ENCODE measurements at regions not wholly inside any gene's neighbourhood (a gene's known extent, or its start where the extent isn't known, plus 50 kb on each side); places are given as distances from the start of the nearest gene placed in this dataset.
"Not testable (repeated sequence)": the region's sequence is repeated elsewhere in the genome, so short reads cannot be mapped to it uniquely, and the experiment has no call there.

GRCh38 chrX:44071070-44071645 lies 98.0 kb upstream of the NDP start:
- Histone ChIP-seq H3K9ac (no peak overlapping the region), H3K27ac (no peak overlapping the region), H3K4me2 (no peak overlapping the region), H3K4me1 (no peaks in the 10 kb centered on the region), H4K20me1 (no peaks in the 10 kb centered on the region), H3K4me3 (no peak overlapping the region), H3K27me3 (no peaks in the 10 kb centered on the region), H3K36me3 (no peaks in the 10 kb centered on the region), H3K9me3 (no peaks in the 10 kb centered on the region)
- no peak for TF ChIP-seq Cebpa-rat (IDR thresholded peaks at IDR 0.05)

GRCh38 chrX:44068043-44068442 lies 94.9 kb upstream of the NDP start:
- Histone ChIP-seq H3K27ac (no peak overlapping the region), H3K4me2 (no peak overlapping the region), H3K4me3 (no peak overlapping the region), H4K20me1 (no peaks in the 10 kb centered on the region), H3K9me3 (no peaks in the 10 kb centered on the region), H3K4me1 (no peaks in the 10 kb centered on the region), H3K36me3 (no peaks in the 10 kb centered on the region), H3K27me3 (no peaks in the 10 kb centered on the region), H3K9ac (no peak overlapping the region)
- TF ChIP-seq Cebpa-rat (IDR thresholded peaks at IDR 0.05): no peak

- Histone ChIP-seq H3K4me3 (no peak overlapping the region), H3K27ac (no peak overlapping the region), H4K20me1 (no peaks in the 10 kb centered on the region), H3K4me2 (no peak overlapping the region), H3K9me3 (no peaks in the 10 kb centered on the region), H3K4me1 (no peaks in the 10 kb centered on the region), H3K27me3 (no peaks in the 10 kb centered on the region), H3K36me3 (no peaks in the 10 kb centered on the region), H3K9ac (no peak overlapping the region)
- TF ChIP-seq Cebpa-rat (IDR thresholded peaks at IDR 0.05): no peak
Measured at GRCh38 chrX:44063606-44064005, 90.4 kb upstream of the NDP start.

GRCh38 chrX:44062840-44063239 lies 89.7 kb upstream of the NDP start:
- Histone ChIP-seq H4K20me1 (no peaks in the 10 kb centered on the region), H3K9me3 (no peaks in the 10 kb centered on the region), H3K4me1 (no peaks in the 10 kb centered on the region), H3K4me2 (no peak overlapping the region), H3K4me3 (no peak overlapping the region), H3K27me3 (no peaks in the 10 kb centered on the region), H3K36me3 (no peaks in the 10 kb centered on the region), H3K9ac (no peak overlapping the region), H3K27ac (no peak overlapping the region)
- no peak for TF ChIP-seq Cebpa-rat (IDR thresholded peaks at IDR 0.05)

DNA sequence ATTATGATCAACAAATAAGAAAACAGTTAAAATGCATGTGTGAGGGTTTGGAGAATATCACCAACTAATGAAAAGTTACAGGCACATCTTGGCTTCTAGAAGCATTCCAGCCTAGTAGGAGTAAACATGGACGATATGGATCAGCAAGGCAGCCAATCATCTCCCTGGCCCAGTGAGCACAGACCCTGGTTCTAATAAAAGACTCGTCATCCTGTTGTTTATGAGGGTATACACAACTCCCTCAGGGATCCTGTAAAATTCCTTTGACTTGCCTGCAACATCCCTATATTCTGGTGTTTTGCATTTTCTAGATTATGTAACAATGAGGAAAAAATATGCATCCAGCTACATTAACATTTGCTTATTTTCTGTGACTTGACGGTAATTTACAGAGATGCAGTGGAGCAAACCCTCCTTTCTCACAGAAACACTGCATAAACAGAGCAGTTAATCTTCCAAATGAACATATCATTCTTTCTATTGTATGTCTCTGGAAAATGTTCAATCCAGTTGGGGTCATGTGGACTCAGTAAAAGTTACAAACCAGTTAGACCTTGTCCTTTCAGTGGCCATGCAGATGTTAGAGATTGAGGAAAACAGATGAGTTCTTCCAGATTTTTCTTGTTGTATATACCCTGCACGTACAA lies 88.9 kb upstream of the NDP start:
- no peaks in the 10 kb centered on the region for H4K20me1 ChIP-seq
- H3K9ac ChIP-seq: no peak overlapping the region
- H3K4me2 ChIP-seq: no peak overlapping the region
- H3K4me3 ChIP-seq: no peak overlapping the region
- no peaks in the 10 kb centered on the region for H3K4me1 ChIP-seq
- no peak overlapping the region for H3K27ac ChIP-seq
- no peaks in the 10 kb centered on the region for H3K9me3 ChIP-seq
- no peaks in the 10 kb centered on the region for H3K27me3 ChIP-seq
- H3K36me3 ChIP-seq: no peaks in the 10 kb centered on the region
- TF ChIP-seq Cebpa-rat (IDR thresholded peaks at IDR 0.05): no peak

DNA sequence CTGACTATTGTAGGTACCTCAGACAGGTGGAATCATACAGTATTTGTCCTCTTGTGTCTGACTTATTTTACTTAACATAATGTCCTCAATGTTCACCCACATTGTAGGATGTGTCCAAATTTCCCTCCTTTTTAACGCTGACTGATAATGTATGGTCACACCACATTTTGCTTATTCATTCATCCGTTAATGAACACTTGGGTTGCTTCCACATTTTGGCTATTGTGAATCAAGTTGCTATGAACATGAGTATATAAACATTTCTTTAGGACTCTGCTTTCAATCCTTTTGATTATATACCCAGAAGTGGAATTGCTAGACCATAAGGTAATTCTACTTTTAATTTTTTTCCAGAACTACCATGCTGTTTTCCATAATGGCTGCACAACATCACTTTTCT lies 87.0 kb upstream of the NDP start:
- H3K9ac ChIP-seq: no peak overlapping the region

GRCh38 chrX:44058339-44058738 lies 85.1 kb upstream of the NDP start:
- Histone ChIP-seq H3K27ac (no peak overlapping the region), H3K4me1 (no peaks in the 10 kb centered on the region), H3K36me3 (no peaks in the 10 kb centered on the region), H3K9me3 (no peaks in the 10 kb centered on the region), H3K4me3 (no peak overlapping the region), H4K20me1 (no peaks in the 10 kb centered on the region), H3K4me2 (no peak overlapping the region), H3K9ac (no peak overlapping the region), H3K27me3 (no peaks in the 10 kb centered on the region)
- no peak for TF ChIP-seq Cebpa-rat (IDR thresholded peaks at IDR 0.05)

More for the DNA sequence above, 87.0 kb upstream of the NDP start:
- no peak overlapping the region for H3K4me3 ChIP-seq
- TF ChIP-seq Cebpa-rat (IDR thresholded peaks at IDR 0.05): no peak
- no peaks in the 10 kb centered on the region for H4K20me1 ChIP-seq
- no peak overlapping the region for H3K27ac ChIP-seq
- H3K9me3 ChIP-seq: no peaks in the 10 kb centered on the region
- no peaks in the 10 kb centered on the region for H3K4me1 ChIP-seq
- H3K4me2 ChIP-seq: no peak overlapping the region
- H3K36me3 ChIP-seq: no peaks in the 10 kb centered on the region
- no peaks in the 10 kb centered on the region for H3K27me3 ChIP-seq

GRCh38 chrX:44055638-44056037 lies 82.4 kb upstream of the NDP start:
- H3K9me3 ChIP-seq: 0 out of 2 replicates have a peak, but pooled peaks cover 3% of the 10 kb centered on the region
- H4K20me1 ChIP-seq: no peaks in the 10 kb centered on the region
- H3K4me2 ChIP-seq: no peak overlapping the region
- no peaks in the 10 kb centered on the region for H3K27me3 ChIP-seq
- no peak for TF ChIP-seq Cebpa-rat (IDR thresholded peaks at IDR 0.05)
- no peak overlapping the region for H3K4me3 ChIP-seq
- no peaks in the 10 kb centered on the region for H3K36me3 ChIP-seq
- no peak overlapping the region for H3K9ac ChIP-seq
- H3K27ac ChIP-seq: no peak overlapping the region
- no peaks in the 10 kb centered on the region for H3K4me1 ChIP-seq

GRCh38 chrX:44054863-44055601 lies 81.8 kb upstream of the NDP start:
- Histone ChIP-seq H4K20me1 (no peaks in the 10 kb centered on the region), H3K4me3 (no peak overlapping the region), H3K4me2 (no peak overlapping the region), H3K27ac (no peak overlapping the region), H3K9me3 (0 out of 2 replicates have a peak, but pooled peaks cover 3% of the 10 kb centered on the region), H3K4me1 (no peaks in the 10 kb centered on the region), H3K9ac (no peak overlapping the region), H3K36me3 (no peaks in the 10 kb centered on the region), H3K27me3 (no peaks in the 10 kb centered on the region)
- no peak for TF ChIP-seq Cebpa-rat (IDR thresholded peaks at IDR 0.05)

DNA sequence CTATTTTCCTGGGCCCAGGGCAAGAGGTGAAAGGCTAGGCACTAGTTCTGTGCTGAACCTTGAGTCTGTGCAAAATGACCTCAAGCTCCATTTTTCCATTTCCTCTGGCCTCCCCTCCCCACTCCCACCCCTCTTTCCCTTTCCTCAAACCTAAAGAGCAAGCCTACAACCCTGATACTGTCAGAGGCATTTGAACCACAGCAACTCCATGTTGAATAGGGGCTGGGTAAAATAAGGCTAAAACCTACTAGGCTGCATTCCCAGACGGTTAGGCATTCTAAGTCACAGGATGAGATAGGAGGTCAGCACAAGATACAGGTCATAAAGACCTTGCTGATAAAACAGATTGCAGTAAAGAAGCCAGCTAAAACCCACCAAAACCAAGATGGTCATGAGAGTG lies 71.9 kb upstream of the NDP start:
- H3K27me3 ChIP-seq, H3K9me3 ChIP-seq, H3K36me3 ChIP-seq, H3K4me2 ChIP-seq, H3K9ac ChIP-seq, H3K4me1 ChIP-seq, H4K20me1 ChIP-seq, H3K4me3 ChIP-seq, H3K27ac ChIP-seq: not testable (repeated sequence)
